ENCODE measurements at regions not wholly inside any gene's neighbourhood (a gene's known extent, or its start where the extent isn't known, plus 50 kb on each side); places are given as distances from the start of the nearest gene placed in this dataset.

GRCh38 chr7:156560696-156561095, 79.9 kb upstream of the RNF32 start:
- Mint-ChIP-seq H3K4me3 (no peak overlapping the region), H3K4me1 (no peaks in the 10 kb centered on the region), H3K27me3 (peaks cover 11% of the 10 kb centered on the region), H3K27ac (no peak overlapping the region), H3K36me3 (ENCODE audit: low read depth) (no peaks in the 10 kb centered on the region), H3K9me3 (peaks cover 12% of the 10 kb centered on the region)
- ATAC-seq (replicated peaks), result no peak

GRCh38 chr7:156560075-156560474, 80.5 kb upstream of the RNF32 start:
- no peaks in the 10 kb centered on the region for H3K36me3 Mint-ChIP-seq (ENCODE audit: low read depth)
- H3K27me3 Mint-ChIP-seq, result peaks cover 11% of the 10 kb centered on the region
- no peak for ATAC-seq (replicated peaks)
- no peak overlapping the region for H3K27ac Mint-ChIP-seq
- H3K4me3 Mint-ChIP-seq, result no peak overlapping the region
- no peaks in the 10 kb centered on the region for H3K4me1 Mint-ChIP-seq
- peaks cover 11% of the 10 kb centered on the region for H3K9me3 Mint-ChIP-seq

GRCh38 chr7:156559001-156559400, 81.6 kb upstream of the RNF32 start:
- ATAC-seq (replicated peaks), result no peak
- Mint-ChIP-seq H3K27me3 (peaks cover 11% of the 10 kb centered on the region), H3K9me3 (peaks cover 6% of the 10 kb centered on the region), H3K36me3 (ENCODE audit: low read depth) (no peaks in the 10 kb centered on the region), H3K4me3 (no peak overlapping the region), H3K4me1 (no peaks in the 10 kb centered on the region), H3K27ac (no peak overlapping the region)

- no peak for ATAC-seq (replicated peaks)
- Mint-ChIP-seq H3K27ac (no peak overlapping the region), H3K4me1 (no peaks in the 10 kb centered on the region), H3K27me3 (peaks cover 11% of the 10 kb centered on the region), H3K4me3 (no peak overlapping the region), H3K9me3 (no peaks in the 10 kb centered on the region), H3K36me3 (ENCODE audit: low read depth) (no peaks in the 10 kb centered on the region)
Measured at GRCh38 chr7:156558198-156558597, 82.4 kb upstream of the RNF32 start.

GRCh38 chr7:156556083-156556482, 84.5 kb upstream of the RNF32 start:
- no peak overlapping the region for H3K27ac Mint-ChIP-seq
- no peaks in the 10 kb centered on the region for H3K4me1 Mint-ChIP-seq
- H3K36me3 Mint-ChIP-seq (ENCODE audit: low read depth), result no peaks in the 10 kb centered on the region
- H3K27me3 Mint-ChIP-seq, result peaks cover 4% of the 10 kb centered on the region
- no peaks in the 10 kb centered on the region for H3K9me3 Mint-ChIP-seq
- H3K4me3 Mint-ChIP-seq, result no peak overlapping the region
- ATAC-seq (replicated peaks), result no peak

- Mint-ChIP-seq H3K27me3 (no peaks in the 10 kb centered on the region), H3K4me1 (no peaks in the 10 kb centered on the region), H3K36me3 (ENCODE audit: low read depth) (no peaks in the 10 kb centered on the region), H3K9me3 (no peaks in the 10 kb centered on the region), H3K4me3 (no peak overlapping the region), H3K27ac (no peak overlapping the region)
- ATAC-seq (replicated peaks), result no peak
Measured at GRCh38 chr7:156554488-156554887, 86.1 kb upstream of the RNF32 start.

GRCh38 chr7:156549636-156550035, 90.9 kb upstream of the RNF32 start:
- Mint-ChIP-seq H3K4me3 (no peak overlapping the region), H3K9me3 (peaks cover 6% of the 10 kb centered on the region), H3K27ac (no peak overlapping the region), H3K4me1 (no peaks in the 10 kb centered on the region), H3K36me3 (ENCODE audit: low read depth) (no peaks in the 10 kb centered on the region), H3K27me3 (no peaks in the 10 kb centered on the region)
- ATAC-seq (replicated peaks), result no peak

GRCh38 chr7:156547884-156548561, 92.6 kb upstream of the RNF32 start:
- Mint-ChIP-seq H3K4me1 (no peaks in the 10 kb centered on the region), H3K4me3 (no peak overlapping the region), H3K9me3 (peaks cover 6% of the 10 kb centered on the region), H3K27me3 (no peaks in the 10 kb centered on the region), H3K36me3 (ENCODE audit: low read depth) (no peaks in the 10 kb centered on the region), H3K27ac (no peak overlapping the region)
- no peak for ATAC-seq (replicated peaks)

GRCh38 chr7:156545979-156546378, 94.6 kb upstream of the RNF32 start:
- Mint-ChIP-seq H3K27me3 (no peaks in the 10 kb centered on the region), H3K4me3 (no peak overlapping the region), H3K27ac (no peak overlapping the region), H3K4me1 (no peaks in the 10 kb centered on the region), H3K9me3 (peaks cover 6% of the 10 kb centered on the region), H3K36me3 (ENCODE audit: low read depth) (no peaks in the 10 kb centered on the region)
- no peak for ATAC-seq (replicated peaks)

- Mint-ChIP-seq H3K9me3 (peaks cover 6% of the 10 kb centered on the region), H3K36me3 (ENCODE audit: low read depth) (no peaks in the 10 kb centered on the region), H3K4me1 (no peaks in the 10 kb centered on the region), H3K27ac (no peak overlapping the region), H3K4me3 (no peak overlapping the region), H3K27me3 (no peaks in the 10 kb centered on the region)
- no peak for ATAC-seq (replicated peaks)
Measured at GRCh38 chr7:156544919-156545715, 95.5 kb upstream of the RNF32 start.

GRCh38 chr7:156543699-156544598, 96.6 kb upstream of the RNF32 start:
- Mint-ChIP-seq H3K27ac (no peak overlapping the region), H3K9me3 (peaks cover 6% of the 10 kb centered on the region), H3K27me3 (peaks cover 4% of the 10 kb centered on the region), H3K4me3 (no peak overlapping the region), H3K4me1 (no peaks in the 10 kb centered on the region), H3K36me3 (ENCODE audit: low read depth) (no peaks in the 10 kb centered on the region)
- no peak for ATAC-seq (replicated peaks)

GRCh38 chr7:156540619-156541165, 99.9 kb upstream of the RNF32 start:
- Mint-ChIP-seq H3K4me1 (no peaks in the 10 kb centered on the region), H3K4me3 (no peak overlapping the region), H3K27me3 (peaks cover 4% of the 10 kb centered on the region), H3K9me3 (no peaks in the 10 kb centered on the region), H3K27ac (no peak overlapping the region), H3K36me3 (ENCODE audit: low read depth) (no peaks in the 10 kb centered on the region)
- no peak for ATAC-seq (replicated peaks)

GRCh38 chr7:156539999-156540398, 100.6 kb upstream of the RNF32 start:
- no peak for ATAC-seq (replicated peaks)
- Mint-ChIP-seq H3K4me3 (no peak overlapping the region), H3K27ac (no peak overlapping the region), H3K27me3 (peaks cover 4% of the 10 kb centered on the region), H3K9me3 (no peaks in the 10 kb centered on the region), H3K4me1 (no peaks in the 10 kb centered on the region), H3K36me3 (ENCODE audit: low read depth) (no peaks in the 10 kb centered on the region)

- Mint-ChIP-seq H3K9me3 (no peaks in the 10 kb centered on the region), H3K27ac (no peak overlapping the region), H3K36me3 (ENCODE audit: low read depth) (no peaks in the 10 kb centered on the region), H3K4me3 (no peak overlapping the region), H3K4me1 (no peaks in the 10 kb centered on the region), H3K27me3 (peaks cover 4% of the 10 kb centered on the region)
- ATAC-seq (replicated peaks), result no peak
Measured at GRCh38 chr7:156537006-156537405, 103.6 kb upstream of the RNF32 start.

All from activated T-helper 17 cell treated with anti-CD3 and anti-CD28 coated beads, Interleukin-2, amount 50 U/mL, for 72 hours (primary cell).